OCI-LY1 (cell line): ENCODE measurements at regions not wholly inside any gene's neighbourhood (a gene's known extent, or its start where the extent isn't known, plus 50 kb on each side); places are given as distances from the start of the nearest gene placed in this dataset.

Experiments
- H2AFZ ChIP-seq: fragments of 200-600 bp; sonication (generic), shearing (Covaris generic); 2 replicates; pipeline ENCODE4 v1.6.0; 2014; ENCODE audit warnings: antibody characterized with exemption, mild to moderate bottlenecking, low read length
- H3F3A ChIP-seq: fragments of 200-600 bp; sonication (generic), shearing (Covaris generic); 2 replicates; pipeline ENCODE4 v1.6.0; 2014; ENCODE audit warnings: mild to moderate bottlenecking, antibody characterized with exemption, low read length, moderate library complexity; ENCODE audit not compliant: insufficient read depth
- H3K27ac ChIP-seq: fragments of 200-600 bp; sonication (generic); 2 replicates; pipeline ENCODE4 v1.5.1; 2014; ENCODE audit warnings: low read length, mixed run types, mild to moderate bottlenecking, low read depth; ENCODE audit not compliant: poor library complexity, severe bottlenecking
- H3K27me3 ChIP-seq: fragments of 200-600 bp; sonication (generic); 2 replicates; pipeline ENCODE4 v1.6.0; 2014; ENCODE audit warnings: antibody characterized with exemption, mild to moderate bottlenecking, low read length, moderate library complexity; ENCODE audit not compliant: insufficient read depth
- H3K36me3 ChIP-seq: fragments of 200-600 bp; sonication (generic); 2 replicates; pipeline ENCODE4 v1.6.1; 2014; ENCODE audit warnings: mild to moderate bottlenecking, antibody characterized with exemption, low read length, moderate library complexity, mixed read lengths; ENCODE audit not compliant: insufficient read depth
- H3K4me1 ChIP-seq: fragments of 200-600 bp; sonication (generic); 2 replicates; pipeline ENCODE4 v1.5.1; 2014; ENCODE audit warnings: mild to moderate bottlenecking, low read length, moderate library complexity; ENCODE audit not compliant: insufficient read depth, severe bottlenecking
- H3K4me2 ChIP-seq: fragments of 200-600 bp; sonication (generic), shearing (Covaris generic); 2 replicates; pipeline ENCODE4 v1.6.1; 2014; ENCODE audit warnings: low read length
- H3K4me3 ChIP-seq: fragments of 200-600 bp; sonication (generic); 2 replicates; pipeline ENCODE4 v1.5.1; 2014; ENCODE audit warnings: low read length, low read depth, mild to moderate bottlenecking, mixed read lengths; ENCODE audit not compliant: poor library complexity, severe bottlenecking
- H3K79me2 ChIP-seq: fragments of 200-600 bp; shearing (Covaris generic); 2 replicates; pipeline ENCODE4 v1.6.1; 2016; ENCODE audit warnings: mixed run types, low read length, mixed read lengths; ENCODE audit not compliant: insufficient read depth
- H3K9ac ChIP-seq: fragments of 200-600 bp; sonication (generic), shearing (Covaris generic); 2 replicates; pipeline ENCODE4 v1.6.1; 2014; ENCODE audit warnings: mild to moderate bottlenecking, low read length, mixed read lengths
- H3K9me2 ChIP-seq: fragments of 200-600 bp; sonication (generic), shearing (Covaris generic); 2 replicates; pipeline ENCODE4 v1.6.1; 2014; ENCODE audit warnings: low read depth, mild to moderate bottlenecking, low read length, mixed read lengths
- H3K9me3 ChIP-seq: fragments of 200-600 bp; shearing (Covaris generic); 2 replicates; pipeline ENCODE4 v1.6.1; 2014; ENCODE audit warnings: low read length, mixed read lengths
- H4K20me1 ChIP-seq: fragments of 200-600 bp; sonication (generic), shearing (Covaris generic); 2 replicates; pipeline ENCODE4 v1.6.0; 2016; ENCODE audit warnings: mild to moderate bottlenecking, low read length; ENCODE audit not compliant: insufficient read depth
- EZH2 ChIP-seq: fragments of 200-600 bp; sonication (generic), shearing (Covaris generic); IDR thresholded peaks from 2 replicates; pipeline ENCODE4 v1.8.0; 2017; ENCODE audit warnings: borderline replicate concordance, mixed run types, mild to moderate bottlenecking, antibody characterized with exemption, low read length, moderate library complexity, mixed read lengths
- TF ChIP-seq, protein P1 (sequence below): fragments of 200-600 bp; sonication (generic), shearing (Covaris generic); IDR thresholded peaks from 2 replicates; pipeline ENCODE4 v1.5.1; 2017; ENCODE audit warnings: mild to moderate bottlenecking, antibody characterized with exemption, low read length, moderate library complexity, mixed read lengths

DNA sequence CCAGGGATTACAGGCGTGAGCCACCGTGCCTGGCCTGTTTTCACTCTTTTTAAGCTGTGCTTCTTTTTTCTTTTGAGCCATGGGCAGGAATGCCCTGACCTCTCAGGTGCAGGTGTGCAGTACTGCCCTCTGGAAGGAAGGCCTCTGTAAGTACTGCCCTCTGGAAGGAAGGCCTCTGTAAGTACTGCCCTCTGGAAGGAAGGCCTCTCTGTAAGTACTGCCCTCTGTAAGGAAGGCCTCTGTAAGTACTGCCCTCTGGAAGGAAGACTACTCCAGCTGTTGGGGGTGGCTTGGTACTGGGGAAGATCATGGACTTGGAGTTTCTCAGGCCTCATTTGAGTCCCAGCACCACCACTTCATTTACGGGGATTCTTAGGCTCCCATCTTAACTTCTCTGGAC is 248.5 kb upstream of the ID2 start:
- Histone ChIP-seq H3K4me2 (0 out of 2 replicates have a peak overlapping the region, but pooled peaks have one; percentile 7), H3K4me1 (peaks cover 38% of the 10 kb centered on the region), H3K27ac (no peak overlapping the region), H3K79me2 (no peaks in the 10 kb centered on the region), H3F3A (no peaks in the 10 kb centered on the region), H4K20me1 (no peaks in the 10 kb centered on the region), H3K9me3 (no peaks in the 10 kb centered on the region), H3K4me3 (no peak overlapping the region), H3K9me2 (no peaks in the 10 kb centered on the region), H3K27me3 (no peaks in the 10 kb centered on the region), H3K36me3 (peaks cover 9% of the 10 kb centered on the region; the same call in 1 of the 2 replicates), H2AFZ (no peak overlapping the region), H3K9ac (no peak overlapping the region)
- TF ChIP-seq, protein P1, sequence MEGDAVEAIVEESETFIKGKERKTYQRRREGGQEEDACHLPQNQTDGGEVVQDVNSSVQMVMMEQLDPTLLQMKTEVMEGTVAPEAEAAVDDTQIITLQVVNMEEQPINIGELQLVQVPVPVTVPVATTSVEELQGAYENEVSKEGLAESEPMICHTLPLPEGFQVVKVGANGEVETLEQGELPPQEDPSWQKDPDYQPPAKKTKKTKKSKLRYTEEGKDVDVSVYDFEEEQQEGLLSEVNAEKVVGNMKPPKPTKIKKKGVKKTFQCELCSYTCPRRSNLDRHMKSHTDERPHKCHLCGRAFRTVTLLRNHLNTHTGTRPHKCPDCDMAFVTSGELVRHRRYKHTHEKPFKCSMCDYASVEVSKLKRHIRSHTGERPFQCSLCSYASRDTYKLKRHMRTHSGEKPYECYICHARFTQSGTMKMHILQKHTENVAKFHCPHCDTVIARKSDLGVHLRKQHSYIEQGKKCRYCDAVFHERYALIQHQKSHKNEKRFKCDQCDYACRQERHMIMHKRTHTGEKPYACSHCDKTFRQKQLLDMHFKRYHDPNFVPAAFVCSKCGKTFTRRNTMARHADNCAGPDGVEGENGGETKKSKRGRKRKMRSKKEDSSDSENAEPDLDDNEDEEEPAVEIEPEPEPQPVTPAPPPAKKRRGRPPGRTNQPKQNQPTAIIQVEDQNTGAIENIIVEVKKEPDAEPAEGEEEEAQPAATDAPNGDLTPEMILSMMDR = no peak
- TF ChIP-seq EZH2 = no peak

DNA sequence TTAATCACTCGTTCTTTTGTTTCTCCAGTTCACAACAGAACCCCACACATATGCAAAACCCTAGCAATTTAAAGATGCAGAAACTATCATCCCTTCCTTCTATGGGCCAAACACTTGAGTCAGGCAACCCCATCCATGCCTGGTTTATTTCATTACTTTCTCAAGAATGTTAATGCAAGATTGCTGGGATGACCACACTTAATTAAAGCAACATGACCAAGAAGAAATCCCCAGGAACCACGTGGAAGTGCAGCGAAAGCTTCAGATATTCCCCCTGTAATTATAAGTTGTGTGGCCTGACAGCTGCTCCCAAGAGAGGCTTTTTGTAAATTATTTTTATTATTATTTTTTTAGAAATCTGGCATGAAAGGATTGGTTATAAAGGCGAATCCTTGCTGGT is 246.2 kb upstream of the ID2 start:
- no peak overlapping the region for H3K4me3 ChIP-seq
- no peaks in the 10 kb centered on the region for H3K27me3 ChIP-seq
- H3K4me1 ChIP-seq = peaks cover 36% of the 10 kb centered on the region
- peak overlapping the region; percentile 62 for H3K27ac ChIP-seq
- H2AFZ ChIP-seq = no peak overlapping the region
- H3K4me2 ChIP-seq = no peak overlapping the region; the same call in 1 of the 2 replicates
- H3K9ac ChIP-seq = no peak overlapping the region
- no peaks in the 10 kb centered on the region for H4K20me1 ChIP-seq
- H3K36me3 ChIP-seq = peaks cover 18% of the 10 kb centered on the region; the same call in 1 of the 2 replicates
- no peaks in the 10 kb centered on the region for H3K9me3 ChIP-seq
- no peak for TF ChIP-seq EZH2
- TF ChIP-seq, protein P1 = no peak
- H3K79me2 ChIP-seq = no peaks in the 10 kb centered on the region
- H3F3A ChIP-seq = no peaks in the 10 kb centered on the region
- no peaks in the 10 kb centered on the region for H3K9me2 ChIP-seq

DNA sequence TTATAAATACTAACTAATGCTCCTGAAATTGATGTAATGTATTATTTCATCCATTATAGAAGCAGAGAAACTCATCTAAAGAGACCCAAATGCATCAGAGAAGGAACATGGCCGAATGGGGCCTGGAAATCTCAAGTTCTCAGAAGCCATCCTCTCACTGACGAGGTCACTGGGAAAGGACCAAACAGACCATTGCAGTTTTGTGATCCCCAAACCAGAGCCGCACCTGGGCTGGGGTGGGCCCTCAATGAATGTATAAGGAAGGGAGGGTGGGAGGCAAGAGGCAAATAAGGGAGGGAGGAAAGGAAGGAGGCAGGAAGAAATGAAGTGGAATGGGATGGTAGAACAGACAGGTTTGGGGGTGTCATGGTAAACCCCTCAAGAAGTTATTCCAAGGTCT is 245.3 kb upstream of the ID2 start:
- Histone ChIP-seq H3K36me3 (peaks cover 22% of the 10 kb centered on the region; the same call in 1 of the 2 replicates), H3K79me2 (no peaks in the 10 kb centered on the region), H3F3A (no peaks in the 10 kb centered on the region), H3K4me3 (no peak overlapping the region), H3K27me3 (no peaks in the 10 kb centered on the region), H3K9me3 (no peaks in the 10 kb centered on the region), H3K9ac (no peak overlapping the region), H2AFZ (no peak overlapping the region), H3K9me2 (no peaks in the 10 kb centered on the region), H3K4me1 (peaks cover 36% of the 10 kb centered on the region), H4K20me1 (no peaks in the 10 kb centered on the region), H3K27ac (no peak overlapping the region), H3K4me2 (no peak overlapping the region)
- TF ChIP-seq, protein P1 = no peak
- no peak for TF ChIP-seq EZH2
